ENCODE measurements at regions not wholly inside any gene's neighbourhood (a gene's known extent, or its start where the extent isn't known, plus 50 kb on each side); places are given as distances from the start of the nearest gene placed in this dataset.

DNA sequence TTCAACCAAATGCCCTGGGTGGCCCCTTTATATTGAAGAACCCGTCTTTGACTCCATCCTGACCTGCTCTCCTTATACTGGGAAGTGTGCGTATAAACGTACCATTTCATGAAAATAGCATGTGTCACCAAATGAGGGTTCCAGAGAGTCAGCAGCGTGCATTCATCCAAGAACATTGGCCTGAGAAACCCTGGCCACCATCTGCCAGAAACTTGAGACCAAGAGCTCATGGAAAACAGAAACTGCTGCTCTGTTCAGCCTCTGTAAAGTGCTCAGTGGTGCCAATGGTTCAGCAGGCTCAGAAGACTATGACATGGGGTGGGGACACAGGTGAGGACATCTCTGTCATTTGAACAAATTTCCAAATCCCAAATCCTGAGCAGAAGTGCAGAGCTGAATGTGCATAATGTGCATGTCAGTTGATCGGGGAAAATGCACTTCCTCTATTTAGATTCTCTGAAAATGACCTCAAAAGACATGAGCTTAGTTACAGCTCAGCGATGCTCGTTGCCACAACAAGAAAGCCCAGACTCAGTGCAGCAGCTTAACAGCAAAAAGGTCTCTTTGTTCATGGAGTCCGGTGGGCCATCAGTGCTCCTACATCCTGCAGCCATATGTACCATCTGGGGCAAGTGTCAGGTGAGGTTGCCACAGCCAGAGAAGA is 176.1 kb downstream of the ATPSCKMT start:
- Histone ChIP-seq H2BK15ac (ENCODE audit: low read depth, low read length) (no peak overlapping the region), H4K5ac (ENCODE audit: low read depth, low read length) (no peak overlapping the region), H3K79me1 (ENCODE audit: low read depth in 1 of 2, low read length in 2 of 2) (no peaks in the 10 kb centered on the region), H3K18ac (ENCODE audit: low read depth, low read length) (no peak overlapping the region), H3K9ac (ENCODE audit: low read depth, low read length) (no peak overlapping the region), H2BK120ac (ENCODE audit: low read depth, low read length) (no peak overlapping the region), H3K27ac (ENCODE audit: insufficient read depth, low read length) (no peak overlapping the region), H3K27me3 (ENCODE audit: control insufficient read depth, insufficient read depth, low read length) (peaks cover 18% of the 10 kb centered on the region), H3K9me1 (ENCODE audit: insufficient read depth, low read length) (no peaks in the 10 kb centered on the region), H4K20me1 (ENCODE audit: insufficient read depth, low read length) (no peaks in the 10 kb centered on the region), H3K4me3 (ENCODE audit: insufficient read depth, low read depth, low read length) (no peak overlapping the region), H2AK5ac (ENCODE audit: low read depth, low read length) (no peak overlapping the region), H4K91ac (ENCODE audit: insufficient read depth, low read depth, low read length) (no peak overlapping the region), H2BK20ac (ENCODE audit: low read depth, low read length) (no peak overlapping the region), H3K23ac (ENCODE audit: low read depth, low read length) (no peak overlapping the region), H2AFZ (replicated peaks; ENCODE audit: low read length, poor library complexity) (no peak overlapping the region), H4K8ac (ENCODE audit: low read depth in 2 of 2, low read length in 2 of 2) (no peak overlapping the region), H3K36me3 (ENCODE audit: control insufficient read depth, insufficient read depth, low read length) (no peaks in the 10 kb centered on the region), H3K14ac (replicated peaks; ENCODE audit: low read depth, low read length) (no peak overlapping the region), H2AK9ac (replicated peaks; ENCODE audit: low read depth, low read length, poor library complexity) (no peak overlapping the region), H3K56ac (ENCODE audit: extremely low read depth, insufficient read depth, low read length) (no peak overlapping the region), H3K4me2 (ENCODE audit: low read depth, low read length) (no peak overlapping the region), H3K9me3 (ENCODE audit: control insufficient read depth, insufficient read depth, low read length) (peaks cover 2% of the 10 kb centered on the region), H3K4ac (ENCODE audit: low read depth, low read length) (no peak overlapping the region), H2BK5ac (ENCODE audit: low read depth, low read length, poor library complexity, severe bottlenecking) (no peak overlapping the region), H3K4me1 (ENCODE audit: control insufficient read depth, insufficient read depth, low read length) (no peaks in the 10 kb centered on the region)
- ATAC-seq (ENCODE audit: low read depth): no peak
- in situ Hi-C loops (cut with MboI; ENCODE audit: low sequenced_read_pairs) (no loop called here), intact Hi-C loops (cut with micrococcal nuclease) (no loop called here), dilution Hi-C loops (cut with HindIII; ENCODE audit: low sequenced_read_pairs, unreplicated experiment) (no loop called here)
- ChIA-PET POLR2A (ENCODE audit: unreplicated experiment) (no interaction called here), CTCF (no interaction called here)
- DNase-seq: no peak
- no TSS peak for BruUV-seq (replicated peaks)
- no peak for TF ChIP-seq MAFK (IDR thresholded peaks at IDR 0.05; ENCODE audit: low read depth, low read length)
- no peak for TF ChIP-seq MAZ (IDR thresholded peaks at IDR 0.05; ENCODE audit: borderline replicate concordance, low read depth, low read length)
- TF ChIP-seq BHLHE40 (IDR thresholded peaks at IDR 0.05; ENCODE audit: low read depth, low read length): no peak
- TF ChIP-seq CTCF (conservative IDR thresholded peaks at IDR 0.05; ENCODE audit: low read depth, low read length): no peak
- TF ChIP-seq SMC3 (IDR thresholded peaks at IDR 0.05; ENCODE audit: low read depth, low read length): no peak
- no peak for TF ChIP-seq CHD1 (IDR thresholded peaks at IDR 0.05; ENCODE audit: low read depth, low read length)
- no peak for TF ChIP-seq NFE2L2 (IDR thresholded peaks at IDR 0.05; ENCODE audit: low read depth, low read length)
- TF ChIP-seq FOS (IDR thresholded peaks at IDR 0.05; ENCODE audit: low read depth, low read length): no peak
- no peak for TF ChIP-seq CEBPB (IDR thresholded peaks at IDR 0.05; ENCODE audit: low read depth, low read length)
- no peak for TF ChIP-seq USF2 (IDR thresholded peaks at IDR 0.05; ENCODE audit: low read depth, low read length)
- no peak for TF ChIP-seq POLR2A (IDR thresholded peaks at IDR 0.05; ENCODE audit: low read depth, low read length)
- 74% methylated on average over 3 of the region's 8 CpGs; no CpG with 5 or more reads in 1 of the 2 experiments for WGBS, 2 experiments (ENCODE audit: extremely low coverage in 2 of 2, insufficient read length in 1 of 2)

All from IMR-90 (cell line).